Tibial nerve (tissue), 4 donors: ENCODE measurements at regions not wholly inside any gene's neighbourhood (a gene's known extent, or its start where the extent isn't known, plus 50 kb on each side); places are given as distances from the start of the nearest gene placed in this dataset.

Experiments used
- CTCF ChIP-seq, 5 experiments: fragments of 200-600 bp in 3 of 5; fragments of 450-650 bp in 2 of 5; sonication (generic) in 3 of 5; IDR thresholded peaks; one replicate each; pipeline ENCODE4 v1.5.1; 2016 to 2019; ENCODE audit warnings: antibody characterized with exemption in 5 of 5, mild to moderate bottlenecking in 3 of 5, moderate library complexity in 2 of 5
- EP300 ChIP-seq, 2 donors: sonication (generic); formaldehyde crosslinking; IDR thresholded peaks; one replicate each; pipeline ENCODE4 v1.6.1; 2017; ENCODE audit warnings: antibody characterized with exemption in 2 of 2, mild to moderate bottlenecking in 1 of 2
- POLR2A ChIP-seq, 2 donors: fragments of 450-650 bp; IDR thresholded peaks; one replicate each; pipeline ENCODE4 v1.6.1; 2017; ENCODE audit warnings: antibody characterized with exemption in 2 of 2, mild to moderate bottlenecking in 2 of 2, moderate library complexity in 2 of 2

- TF ChIP-seq CTCF (IDR thresholded peaks at IDR 0.05) (no peak), POLR2A (IDR thresholded peaks at IDR 0.05) (no peak), EP300 (IDR thresholded peaks at IDR 0.05) (no peak)
These were observed 272.4 kb downstream of the C16orf95 start for GRCh38 chr16:87044829-87045228.
